ENCODE measurements at regions not wholly inside any gene's neighbourhood (a gene's known extent, or its start where the extent isn't known, plus 50 kb on each side); places are given as distances from the start of the nearest gene placed in this dataset.

DNA sequence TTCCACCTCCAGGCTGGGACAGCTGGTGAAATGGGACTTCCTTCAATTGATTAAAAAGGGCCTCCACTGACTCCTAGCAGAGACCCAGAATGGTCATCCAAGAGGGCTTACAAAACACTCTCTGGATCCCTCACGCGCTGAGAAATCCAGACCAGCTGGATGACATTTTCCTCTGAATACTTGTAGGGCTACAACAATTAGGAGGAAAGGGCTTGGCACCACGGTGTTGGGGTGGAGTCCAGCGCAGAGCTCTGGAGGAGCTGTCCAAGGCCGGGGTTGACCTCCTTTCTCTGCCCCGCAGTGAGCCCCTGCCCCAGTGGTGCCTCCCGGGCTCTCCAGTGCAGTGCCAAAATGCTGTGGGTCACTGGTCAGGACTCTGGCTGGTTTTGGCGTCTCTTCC lies 189.0 kb upstream of the CCND2 start:
- no peak for DNase-seq (ENCODE audit: low spot score)
- intact Hi-C loops (cut with DNase I), result no loop called here

DNA sequence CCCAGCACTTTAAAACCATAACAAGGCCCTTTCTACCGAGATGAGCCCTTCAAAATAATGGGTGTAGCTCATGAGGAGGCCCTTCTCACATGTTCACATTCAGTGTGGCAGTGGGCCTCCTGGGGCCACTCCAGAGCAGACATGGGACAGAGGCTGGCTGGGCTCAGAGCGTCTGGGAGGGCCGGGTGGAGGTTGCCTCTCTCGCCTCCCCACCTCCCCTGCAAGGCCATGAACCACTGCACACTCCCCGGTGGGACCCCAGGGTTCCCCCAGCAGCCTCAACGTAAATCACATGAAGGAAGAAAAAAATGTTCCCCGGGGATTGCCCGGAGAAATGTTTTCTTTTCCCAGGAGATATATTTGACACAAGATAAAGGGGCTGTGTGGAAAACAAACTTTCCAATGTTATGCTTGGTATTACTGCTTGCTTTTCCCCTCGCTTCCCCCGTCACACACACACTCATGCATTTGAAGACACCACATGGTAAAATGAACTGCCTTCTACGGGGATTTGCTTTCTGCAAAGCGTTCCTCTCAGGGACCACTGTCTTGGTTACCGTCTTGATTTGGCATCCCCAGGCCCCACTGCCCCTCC lies 190.7 kb upstream of the CCND2 start:
- DNase-seq (ENCODE audit: low spot score), result no peak
- intact Hi-C loops (cut with DNase I), result no loop called here

- intact Hi-C loops (cut with DNase I), result no loop called here
- no peak for DNase-seq (ENCODE audit: low spot score)
Measured at GRCh38 chr12:4080213-4080612, 193.3 kb upstream of the CCND2 start.

DNA sequence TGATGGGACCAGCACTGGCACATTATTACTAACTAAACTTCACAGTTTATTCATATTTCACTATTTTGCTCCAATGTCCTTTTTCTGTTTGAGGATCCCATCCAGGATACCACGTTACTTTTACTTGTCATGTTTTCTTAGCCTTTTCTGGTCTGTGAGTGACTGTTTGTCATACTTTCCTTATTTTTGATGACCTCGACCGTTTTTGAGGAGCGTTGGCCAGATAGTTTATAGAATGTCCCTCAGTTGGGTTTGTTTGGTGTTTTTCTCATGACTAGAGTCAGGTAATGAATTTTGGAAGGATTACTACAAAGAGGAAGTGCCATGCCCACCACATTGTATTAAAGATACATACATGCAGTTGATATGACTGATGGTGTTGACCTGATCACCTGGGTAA lies 199.4 kb upstream of the CCND2 start:
- no peak for DNase-seq (ENCODE audit: low spot score)
- intact Hi-C loops (cut with DNase I), result no loop called here

GRCh38 chr12:4069670-4070010 lies 196.4 kb upstream of the PARP11 start:
- intact Hi-C loops (cut with DNase I), result no loop called here

DNA sequence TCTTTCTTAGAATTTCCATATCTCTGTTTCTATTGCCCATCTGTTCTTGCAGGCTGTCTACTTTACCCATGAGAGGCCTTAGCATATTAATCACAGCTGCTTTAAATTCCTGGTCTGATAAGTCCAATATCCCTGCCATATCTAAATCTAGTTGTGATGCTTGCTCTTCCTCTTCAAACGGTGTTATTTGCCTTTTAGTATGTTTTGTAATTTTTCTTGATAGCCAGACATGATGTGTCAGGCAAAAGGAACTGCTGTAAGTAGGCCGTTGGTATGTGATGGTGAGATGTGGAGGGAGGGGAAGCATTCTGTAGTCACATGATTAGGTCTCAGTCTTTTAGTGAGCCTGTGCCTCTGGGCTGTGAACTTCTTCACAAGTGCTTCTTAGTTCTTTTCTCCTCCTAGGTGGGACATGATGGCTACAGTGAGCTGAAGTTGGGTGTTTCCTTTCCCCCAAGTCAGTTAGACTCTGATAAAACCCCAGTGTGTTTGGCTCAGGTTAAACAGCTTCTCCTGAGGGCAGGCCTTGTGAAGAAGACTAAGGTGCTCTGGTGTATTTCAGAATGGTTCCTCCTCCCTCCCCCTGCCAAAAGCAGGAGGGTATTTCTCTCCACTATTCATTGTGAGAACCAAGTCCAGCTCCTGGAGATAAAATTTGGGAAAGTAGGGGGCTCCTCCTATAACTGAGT lies 195.9 kb upstream of the PARP11 start:
- intact Hi-C loops (cut with DNase I), result no loop called here

More at GRCh38 chr12:4069670-4070010, 196.4 kb upstream of the PARP11 start:
- DNase-seq (ENCODE audit: low spot score), result no peak

DNA sequence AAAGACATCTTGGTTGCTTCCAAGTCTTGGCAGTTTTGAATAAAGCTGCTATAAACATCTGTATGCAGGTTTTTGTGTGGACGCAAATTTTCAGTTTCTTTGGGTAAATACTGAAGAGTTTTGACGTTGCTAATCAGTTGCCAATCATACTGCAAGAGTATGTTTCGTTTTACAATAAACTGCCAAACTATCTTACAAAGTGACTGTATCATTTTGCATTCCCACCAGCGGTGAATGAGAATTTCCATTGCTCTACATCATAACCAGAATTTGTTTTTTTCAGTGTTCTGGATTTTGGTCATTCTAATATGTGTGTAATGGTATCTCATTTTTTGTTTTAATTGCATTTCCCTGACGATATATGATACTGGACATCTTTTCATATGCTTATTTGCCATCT lies 190.8 kb upstream of the PARP11 start:
- intact Hi-C loops (cut with DNase I), result no loop called here
- DNase-seq (ENCODE audit: low spot score), result no peak

More for the DNA sequence above, 195.9 kb upstream of the PARP11 start:
- DNase-seq (ENCODE audit: low spot score), result no peak

DNA sequence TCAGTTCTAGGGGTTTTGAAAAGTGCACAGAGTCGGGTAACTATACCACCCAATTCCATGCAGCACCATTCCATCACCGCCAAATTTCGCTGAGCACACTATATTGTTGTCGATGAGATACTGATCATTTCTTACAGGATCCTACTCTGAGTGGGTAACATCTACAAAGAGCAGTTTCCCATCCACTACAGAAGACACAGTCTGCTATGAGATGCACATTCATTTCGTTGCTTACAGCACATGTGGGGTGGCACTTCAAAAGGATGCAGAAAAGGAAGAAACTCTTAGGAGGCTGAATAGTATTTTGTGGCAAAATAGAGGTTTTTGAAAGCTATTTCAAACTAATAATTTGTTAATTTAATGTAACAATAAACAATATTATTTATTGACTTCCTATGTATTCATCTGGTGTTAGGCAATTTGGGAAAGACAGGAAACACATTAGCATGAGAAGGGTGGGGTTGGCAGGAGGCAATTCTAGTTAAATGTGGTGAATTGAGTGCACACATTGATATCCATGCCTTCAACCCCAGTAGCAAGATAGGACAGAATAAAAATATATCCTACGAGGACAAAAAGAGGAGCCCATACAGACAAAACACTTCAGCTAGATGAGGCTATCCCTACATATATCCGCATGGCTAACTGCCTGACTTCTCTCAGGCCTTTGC lies 186.8 kb upstream of the PARP11 start:
- intact Hi-C loops (cut with DNase I), result no loop called here
- no peak for DNase-seq (ENCODE audit: low spot score)

DNA sequence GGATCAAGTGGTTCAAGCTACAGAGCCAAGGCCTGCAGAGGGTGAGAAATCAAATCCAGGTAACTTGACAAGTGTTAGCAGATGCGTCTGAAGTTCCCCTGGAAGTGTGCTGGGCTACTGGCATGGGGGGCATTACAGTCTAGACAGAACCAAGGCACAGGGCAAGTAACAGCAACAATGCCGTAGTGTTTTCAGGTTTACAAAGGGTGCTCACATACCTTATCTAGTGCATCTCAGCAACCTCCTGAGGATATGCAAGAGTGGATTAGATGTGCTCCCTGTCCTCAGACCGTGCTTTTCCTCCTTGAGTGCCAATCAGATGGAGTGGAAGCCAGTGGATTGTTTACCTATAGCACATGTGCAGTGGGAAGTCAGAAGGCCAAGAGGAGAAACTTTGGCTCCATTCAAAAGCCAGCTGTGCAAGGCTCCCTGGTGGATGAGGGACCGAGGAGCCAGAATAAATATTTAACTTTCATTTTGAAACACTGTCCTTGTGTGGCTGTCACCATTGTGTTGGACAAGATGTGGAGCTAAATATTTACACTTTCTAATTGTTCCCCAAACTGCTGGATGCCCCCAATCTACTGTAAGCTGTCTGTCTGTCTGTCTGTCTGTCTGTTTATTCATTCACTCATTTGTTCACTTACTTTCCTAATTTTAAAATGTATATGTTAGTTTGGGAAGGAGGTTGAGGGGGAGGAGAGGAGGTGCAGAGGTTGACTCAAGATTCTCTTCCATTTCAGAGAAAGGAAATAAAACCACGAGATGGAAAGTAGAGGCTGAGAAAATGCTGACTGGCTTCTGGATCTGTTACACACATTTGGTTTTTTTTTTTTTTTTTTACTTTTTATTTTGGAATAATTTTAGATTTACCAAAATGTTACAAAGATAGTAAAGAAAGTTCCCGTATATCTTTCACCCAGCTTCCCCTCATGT lies 184.0 kb upstream of the PARP11 start:
- DNase-seq (ENCODE audit: low spot score), result no peak
- intact Hi-C loops (cut with DNase I), result no loop called here

- DNase-seq (ENCODE audit: low spot score), result no peak
- intact Hi-C loops (cut with DNase I), result no loop called here
Measured at GRCh38 chr12:4054630-4055029, 181.4 kb upstream of the PARP11 start.

- intact Hi-C loops (cut with DNase I), result no loop called here
- no peak for DNase-seq (ENCODE audit: low spot score)
Measured at GRCh38 chr12:4052691-4053090, 179.5 kb upstream of the PARP11 start.

DNA sequence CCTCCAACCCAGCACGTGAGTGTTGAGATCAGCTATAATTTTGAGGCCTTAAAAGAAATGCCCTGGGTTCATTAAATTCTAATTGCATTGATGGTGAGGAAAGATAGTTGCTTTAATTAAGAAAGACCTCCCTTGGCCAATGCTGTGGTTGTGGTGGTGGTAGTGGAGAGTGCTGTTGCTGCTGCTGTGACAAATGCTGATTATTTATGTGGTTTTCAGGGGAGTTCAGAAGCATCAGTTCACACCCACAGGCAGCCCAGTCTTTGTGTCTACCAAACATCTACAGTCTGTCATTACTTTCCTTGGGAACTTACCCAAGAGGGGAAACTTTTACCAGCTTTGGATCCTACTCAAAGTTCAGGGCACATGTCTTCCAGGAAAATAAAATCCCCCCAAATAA lies 178.4 kb upstream of the PARP11 start:
- DNase-seq (ENCODE audit: low spot score), result no peak
- intact Hi-C loops (cut with DNase I), result no loop called here

DNA sequence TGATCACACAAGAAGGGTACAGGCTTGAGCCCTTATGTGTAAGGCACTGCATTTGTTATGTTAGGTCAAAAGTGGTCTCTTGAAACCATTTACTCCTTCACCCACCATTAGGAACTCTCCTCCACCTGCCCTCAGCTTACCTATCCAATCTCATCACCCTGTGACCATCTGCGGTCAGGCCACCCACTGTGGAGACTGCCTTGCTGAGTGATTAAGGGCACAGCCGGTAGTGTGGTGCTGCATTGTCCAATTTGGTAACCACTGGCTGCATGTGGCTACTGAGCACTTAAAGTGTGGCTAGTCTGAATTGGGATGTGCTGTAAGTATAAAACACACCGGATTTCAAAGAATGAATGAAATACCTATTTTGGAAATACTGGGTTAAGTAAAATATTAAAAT lies 177.1 kb upstream of the PARP11 start:
- no peak for DNase-seq (ENCODE audit: low spot score)
- intact Hi-C loops (cut with DNase I), result no loop called here

- DNase-seq (ENCODE audit: low spot score), result no peak
- intact Hi-C loops (cut with DNase I), result no loop called here
Measured at GRCh38 chr12:4049298-4050080, 176.3 kb upstream of the PARP11 start.

- no peak for DNase-seq (ENCODE audit: low spot score)
- intact Hi-C loops (cut with DNase I), result no loop called here
Measured at GRCh38 chr12:4047421-4047820, 174.2 kb upstream of the PARP11 start.

DNA sequence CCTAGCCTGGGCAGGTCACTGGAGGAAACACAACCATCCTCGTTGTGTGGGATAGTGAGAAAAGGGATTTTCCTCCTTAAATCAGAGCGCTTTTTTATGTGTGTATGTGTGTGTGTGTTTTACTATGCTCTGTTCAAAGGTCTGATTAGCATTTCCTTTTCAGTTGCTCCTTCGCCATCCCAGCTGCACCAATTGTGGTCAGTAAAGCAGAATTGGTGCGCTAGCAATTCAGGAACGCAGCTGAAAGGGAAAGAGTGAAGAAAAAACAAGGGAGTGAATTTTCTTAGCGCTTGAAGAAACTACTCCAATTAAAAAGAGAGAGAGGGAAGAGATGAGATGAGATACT lies 173.3 kb upstream of the PARP11 start:
- no peak for DNase-seq (ENCODE audit: low spot score)
- intact Hi-C loops (cut with DNase I), result no loop called here

DNA sequence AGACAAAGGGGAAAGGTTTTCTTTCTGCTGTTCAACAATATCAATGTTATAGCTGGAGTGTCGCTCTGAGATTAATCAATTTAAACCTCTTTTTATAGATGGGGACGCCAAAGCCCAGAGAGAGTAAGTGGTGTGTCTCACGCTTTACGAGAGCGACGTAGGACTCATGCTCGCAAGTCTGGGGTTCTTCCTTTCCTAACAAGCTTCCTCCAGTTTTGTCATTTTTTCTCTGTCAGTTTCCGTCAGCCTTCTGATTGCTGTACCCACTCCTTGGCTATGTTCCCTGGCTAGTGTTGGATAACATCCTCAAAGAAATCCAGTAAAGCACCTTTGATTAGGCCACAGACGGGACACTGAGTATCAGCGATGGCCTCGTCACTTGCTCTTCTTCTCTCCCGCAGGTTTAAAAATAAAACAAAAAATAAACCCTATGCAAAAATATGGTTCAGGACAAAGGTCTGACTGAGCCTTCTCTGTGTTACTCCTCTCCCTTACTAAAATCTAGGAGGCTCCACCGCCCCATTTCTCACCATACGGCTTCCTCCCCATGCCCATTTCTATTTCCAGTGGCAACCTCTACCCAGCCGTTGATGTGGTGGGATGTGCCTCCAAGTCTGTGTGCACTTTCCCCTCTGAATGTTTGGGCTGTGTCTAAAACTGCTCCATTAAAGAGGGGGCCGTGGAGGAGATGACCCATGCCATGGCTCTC lies 172.7 kb upstream of the PARP11 start:
- DNase-seq (ENCODE audit: low spot score), result no peak
- intact Hi-C loops (cut with DNase I), result no loop called here
